Choroid plexus epithelial cell (primary cell): ENCODE measurements at regions not wholly inside any gene's neighbourhood (a gene's known extent, or its start where the extent isn't known, plus 50 kb on each side); places are given as distances from the start of the nearest gene placed in this dataset.

Experiments used
- DNase-seq: peaks from one replicate; pipeline ENCODE4 v3.0.0-alpha.2; 2010; ENCODE audit warnings: low read depth
- H3K4me3 ChIP-seq: 2 replicates; pipeline ENCODE4 v1.5.1; 2011; ENCODE audit warnings: low read depth, mild to moderate bottlenecking, control low read depth, low read length, moderate library complexity
- CTCF ChIP-seq: conservative IDR thresholded peaks from 2 replicates; pipeline ENCODE4 v1.5.1; 2011; ENCODE audit warnings: low read depth, mild to moderate bottlenecking, control low read depth, inconsistent platforms, low read length, moderate library complexity

- H3K4me3 ChIP-seq = no peak overlapping the region
- DNase-seq = peak; percentile 27
- no peak for TF ChIP-seq CTCF
These were observed 53.3 kb downstream of the FOXD1 start for GRCh38 chr5:73395256-73395655.

- H3K4me3 ChIP-seq = no peak overlapping the region
- no peak for TF ChIP-seq CTCF
- DNase-seq = peak; percentile 35
These were observed 54.0 kb downstream of the FOXD1 start for GRCh38 chr5:73394610-73395009.

DNA sequence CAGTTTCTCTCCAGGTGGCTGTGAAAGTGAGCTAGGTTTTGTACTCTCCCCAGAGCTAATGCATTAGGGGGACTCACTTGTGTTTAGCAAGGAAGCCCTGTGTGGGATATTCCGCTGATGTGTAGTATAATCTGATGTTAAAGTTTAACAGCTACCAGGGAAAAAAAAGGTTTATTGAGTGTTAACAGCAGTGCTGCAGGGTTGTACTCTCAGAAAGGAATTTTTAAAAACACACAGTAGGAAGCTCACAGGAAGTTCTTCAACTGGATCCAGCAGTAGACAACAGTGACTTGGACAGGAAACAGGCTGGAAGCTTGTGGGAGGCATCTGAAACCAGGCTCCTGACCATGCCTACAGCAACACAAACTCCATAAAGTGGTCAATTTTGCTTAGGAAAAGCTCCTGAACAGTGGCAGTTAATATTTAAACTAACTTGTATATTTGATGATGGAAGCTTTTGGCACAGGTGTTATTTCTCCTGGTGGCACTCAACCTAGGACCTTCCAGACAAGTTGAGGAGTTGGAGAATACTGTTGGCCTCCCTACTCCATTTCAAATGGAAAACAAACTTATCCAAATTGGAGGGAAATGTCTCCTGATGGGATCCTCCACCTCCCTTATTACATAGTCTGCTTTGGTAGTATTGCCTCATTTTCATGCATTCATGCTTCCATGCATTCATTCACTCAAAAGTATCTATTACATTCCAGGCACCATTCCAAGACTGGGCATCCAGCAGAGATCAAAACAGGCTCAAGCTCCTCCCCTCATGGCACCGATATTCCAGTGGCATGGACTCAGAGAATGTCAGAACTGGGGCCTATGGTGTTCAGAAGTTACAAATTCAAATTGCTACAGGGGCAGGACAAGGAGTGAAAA lies 54.7 kb downstream of the FOXD1 start:
- peak; percentile 62 for DNase-seq
- no peak for TF ChIP-seq CTCF
- H3K4me3 ChIP-seq = no peak overlapping the region

- DNase-seq = no peak
- TF ChIP-seq CTCF = no peak
- no peak overlapping the region for H3K4me3 ChIP-seq
These were observed 55.8 kb downstream of the FOXD1 start for GRCh38 chr5:73392775-73393174.

GRCh38 chr5:73391441-73391881 lies 57.1 kb downstream of the FOXD1 start:
- TF ChIP-seq CTCF = no peak
- no peak overlapping the region for H3K4me3 ChIP-seq
- no peak for DNase-seq

DNA sequence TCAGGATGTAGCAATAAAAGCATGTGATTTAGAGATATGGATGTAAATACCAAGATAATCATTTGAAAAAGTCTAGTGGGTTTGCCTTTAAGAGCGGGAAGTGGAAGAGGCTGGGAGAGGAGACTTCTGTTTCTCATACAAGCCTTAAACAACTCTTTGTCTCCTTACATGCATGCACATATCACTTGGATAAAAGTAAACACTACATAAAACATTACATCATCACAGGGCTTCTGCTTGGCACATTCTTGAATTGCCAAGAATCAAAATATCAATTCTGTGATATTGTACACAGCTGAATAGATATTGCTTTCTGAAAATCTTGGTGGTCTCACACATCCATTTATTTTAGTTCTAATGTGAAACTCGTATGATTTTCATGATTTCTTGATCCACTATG lies 57.6 kb downstream of the FOXD1 start:
- H3K4me3 ChIP-seq = no peak overlapping the region
- TF ChIP-seq CTCF = no peak

DNA sequence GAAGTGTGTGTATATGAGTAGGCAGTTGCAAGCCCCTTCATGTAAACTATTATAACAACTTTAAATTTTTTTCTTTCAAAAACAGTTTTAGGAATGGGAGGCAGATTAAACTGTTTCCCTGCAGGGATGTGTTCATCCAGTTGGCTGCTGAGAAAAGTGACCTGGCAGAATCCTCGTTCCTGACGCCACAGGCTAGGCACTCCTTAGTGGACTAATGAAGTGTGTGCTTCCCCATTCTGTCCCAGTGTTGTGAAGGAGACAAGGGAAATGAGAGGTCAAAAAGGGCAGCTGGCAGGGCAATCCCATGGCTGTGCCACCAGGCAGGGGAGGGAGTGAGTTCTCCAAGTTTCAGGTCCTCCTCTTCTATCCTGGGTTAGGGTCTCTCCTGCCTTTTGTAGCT lies 59.8 kb downstream of the FOXD1 start:
- H3K4me3 ChIP-seq = no peak overlapping the region
- no peak for DNase-seq
- TF ChIP-seq CTCF = no peak

More for the DNA sequence above, 57.6 kb downstream of the FOXD1 start:
- DNase-seq = no peak
